Activated CD8-positive, alpha-beta memory T cell treated with anti-CD3 and anti-CD28 coated beads for 24 hours (primary cell): ENCODE measurements at regions not wholly inside any gene's neighbourhood (a gene's known extent, or its start where the extent isn't known, plus 50 kb on each side); places are given as distances from the start of the nearest gene placed in this dataset.

ENCODE experiments used
- DNase-seq: peaks from one replicate; pipeline ENCODE4 v3.0.0-alpha.2; 2020

GRCh38 chr11:95717314-95717713, 72.3 kb downstream of the FAM76B start:
- DNase-seq = no peak

DNA sequence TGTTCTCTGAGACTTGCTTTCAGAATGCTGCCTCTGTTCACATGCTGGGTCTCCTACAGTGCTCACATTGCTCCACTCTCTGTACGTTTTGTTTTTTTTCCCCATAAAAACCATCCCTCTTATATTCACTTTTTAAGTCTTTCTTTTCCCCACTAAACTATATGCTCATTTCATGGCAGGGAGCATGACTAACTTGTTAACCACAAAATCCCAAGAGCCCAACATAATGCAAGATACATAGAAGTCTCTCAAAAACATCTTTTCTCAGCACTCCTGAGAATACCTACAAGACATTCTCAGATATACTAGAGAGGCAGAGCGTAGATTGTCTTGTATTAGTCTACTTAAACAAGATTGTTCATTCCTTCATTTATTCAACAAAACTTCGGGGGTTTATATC, 73.3 kb downstream of the FAM76B start:
- no peak for DNase-seq

- DNase-seq = peak; percentile 63
Observed at GRCh38 chr11:95715777-95716241, 73.8 kb downstream of the FAM76B start.

GRCh38 chr11:95714843-95715776, 74.5 kb downstream of the FAM76B start:
- no peak for DNase-seq

DNA sequence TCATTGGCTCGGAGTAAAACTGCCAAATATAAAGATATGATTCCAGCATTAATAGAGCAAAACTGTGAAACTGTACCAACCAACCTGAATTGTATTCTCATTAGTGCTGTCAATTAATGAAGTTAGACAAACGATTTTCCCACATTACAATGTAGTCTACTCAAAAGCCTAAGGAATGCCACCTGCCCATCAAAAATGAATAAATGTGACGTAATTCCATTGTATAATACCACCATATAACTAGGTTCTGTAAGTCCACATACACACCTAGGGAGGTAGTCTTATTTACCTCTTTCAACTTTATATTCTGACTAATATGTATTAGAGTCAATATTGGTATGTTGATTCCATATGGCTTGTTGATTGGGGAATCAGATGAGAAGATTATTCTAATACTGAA, 76.2 kb downstream of the FAM76B start:
- no peak for DNase-seq

DNA sequence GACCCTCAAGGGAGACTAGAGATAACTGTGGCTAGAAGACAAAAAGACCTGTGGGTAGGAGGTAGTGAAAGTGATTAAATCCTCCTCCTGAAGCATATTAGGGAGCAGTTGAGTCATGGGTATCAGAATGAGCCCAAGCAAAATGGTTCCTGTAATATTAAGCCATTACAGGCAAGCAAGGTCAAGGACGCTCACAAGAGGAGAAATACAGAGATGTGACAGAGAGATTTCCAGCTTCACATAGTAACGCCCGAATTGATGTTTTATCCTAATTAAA, 77.7 kb downstream of the FAM76B start:
- no peak for DNase-seq

- DNase-seq = no peak
Observed at GRCh38 chr11:95711162-95711944, 78.2 kb downstream of the FAM76B start.

DNA sequence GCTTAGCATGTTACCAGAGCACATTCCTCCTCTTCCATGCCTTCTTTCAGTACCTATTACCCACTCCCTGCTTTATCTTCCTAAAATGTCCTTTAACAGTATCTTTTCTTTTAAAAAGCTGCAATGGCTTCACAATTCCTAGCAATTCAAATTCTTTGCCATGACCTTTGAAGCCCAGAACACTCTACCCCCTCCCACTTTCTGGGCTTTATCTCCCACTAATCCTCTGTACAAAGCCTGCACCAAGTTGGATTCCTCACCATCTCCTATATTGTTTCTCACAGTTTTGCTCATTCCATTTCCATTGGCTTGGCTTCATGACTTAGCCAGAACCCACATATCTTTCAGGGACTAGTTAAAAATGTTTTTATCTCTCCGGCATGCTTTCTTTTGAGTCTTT, 80.9 kb downstream of the FAM76B start:
- no peak for DNase-seq

- DNase-seq = no peak
Observed at GRCh38 chr11:95706974-95707387, 82.6 kb downstream of the FAM76B start.

- DNase-seq = peak; percentile 88
Observed at GRCh38 chr11:95705485-95706124, 84.0 kb downstream of the FAM76B start.

DNA sequence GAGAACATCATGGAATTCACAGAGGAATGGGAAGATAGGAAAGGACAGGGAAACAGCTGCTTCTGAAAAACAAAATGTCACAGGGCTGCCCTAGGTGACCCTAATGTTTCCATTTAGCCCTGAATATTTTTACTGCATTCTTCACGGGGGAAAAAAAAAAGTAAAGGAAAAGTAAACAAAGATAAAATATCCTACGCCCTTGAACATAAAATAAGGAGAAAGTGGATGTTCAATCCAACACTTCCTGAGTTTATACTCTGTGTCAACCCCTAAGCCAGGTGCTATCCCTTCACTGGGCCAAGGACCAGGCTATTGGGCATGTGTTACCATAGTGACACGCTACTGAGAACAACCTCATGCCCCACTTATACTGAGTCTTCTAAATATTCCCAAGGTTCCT, 84.7 kb downstream of the FAM76B start:
- DNase-seq = no peak

- no peak for DNase-seq
Observed at GRCh38 chr11:95703049-95703448, 86.5 kb downstream of the FAM76B start.

DNA sequence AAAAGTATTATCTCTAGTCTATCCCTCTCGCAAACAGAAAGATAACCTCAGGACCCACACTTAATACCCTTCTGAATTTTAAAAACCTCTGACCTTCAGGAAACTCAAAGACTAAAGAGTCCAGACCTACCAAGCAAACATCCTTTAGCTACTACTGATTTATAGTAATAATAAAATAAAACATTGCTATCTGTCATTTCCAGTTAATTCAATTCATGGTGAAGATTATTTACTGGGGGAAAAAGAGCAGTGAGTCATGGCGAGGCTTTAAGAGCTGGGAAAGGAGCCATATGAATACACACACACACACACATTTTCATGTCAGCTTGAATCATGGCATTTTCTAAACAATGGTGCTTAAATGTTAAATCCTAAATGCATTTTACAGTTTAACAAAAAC, 87.1 kb downstream of the FAM76B start:
- no peak for DNase-seq

DNA sequence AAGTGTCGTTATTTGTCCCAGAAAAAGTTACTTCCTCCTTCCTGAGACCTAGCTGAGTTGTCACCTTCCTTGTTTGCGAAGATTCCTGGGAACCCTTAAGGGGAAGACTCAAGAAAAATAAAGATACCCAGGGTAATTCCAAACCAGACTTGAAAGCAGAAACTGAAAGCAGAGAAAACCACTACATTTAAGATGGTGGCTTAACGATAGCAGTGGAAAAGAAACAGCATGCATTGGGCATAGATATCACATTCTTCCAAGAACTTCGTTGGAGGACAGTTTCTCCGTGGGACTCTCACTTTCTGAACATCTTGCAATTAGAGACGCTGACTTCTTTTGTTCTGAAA, 89.1 kb downstream of the FAM76B start:
- no peak for DNase-seq

DNA sequence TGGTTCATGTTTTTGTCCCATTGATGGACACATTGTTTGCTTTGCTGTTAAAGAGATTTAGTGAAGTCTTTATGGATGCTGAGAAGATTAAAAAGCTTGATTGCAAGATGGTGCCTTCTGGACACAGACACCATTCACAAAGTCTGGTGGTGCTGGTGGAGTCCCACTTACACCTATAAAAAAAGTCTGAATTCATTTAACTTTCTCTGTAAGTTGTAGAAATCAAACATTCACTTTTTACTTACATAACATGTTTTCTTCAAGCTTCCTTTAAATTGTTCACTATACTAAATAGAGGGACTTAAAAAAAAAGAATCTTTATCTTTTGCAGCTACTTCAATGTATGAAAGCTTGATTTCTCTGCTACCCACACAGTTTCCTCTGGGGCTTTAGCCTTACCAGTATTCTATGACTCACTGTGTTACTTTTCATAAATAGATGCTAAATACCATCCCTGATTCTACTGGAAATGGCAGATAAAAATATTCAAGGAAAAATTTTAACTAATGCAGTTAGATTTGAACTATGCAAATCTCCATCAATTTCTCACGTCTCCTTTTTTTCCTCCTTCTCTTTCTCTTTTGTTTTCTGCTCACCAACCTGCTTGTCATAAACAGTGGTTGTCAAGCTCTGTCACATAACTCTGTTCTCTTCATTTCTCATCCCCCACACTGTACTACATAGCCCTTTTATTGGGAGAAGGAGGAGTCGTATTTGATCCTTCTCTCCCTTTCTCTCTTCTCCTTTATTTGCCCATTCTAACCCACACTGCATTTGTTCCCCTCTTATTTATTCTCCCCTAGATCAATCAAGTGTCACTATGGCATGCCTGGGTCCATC, 89.7 kb downstream of the FAM76B start:
- no peak for DNase-seq

GRCh38 chr11:95698676-95699557, 90.7 kb downstream of the FAM76B start:
- DNase-seq = no peak

DNA sequence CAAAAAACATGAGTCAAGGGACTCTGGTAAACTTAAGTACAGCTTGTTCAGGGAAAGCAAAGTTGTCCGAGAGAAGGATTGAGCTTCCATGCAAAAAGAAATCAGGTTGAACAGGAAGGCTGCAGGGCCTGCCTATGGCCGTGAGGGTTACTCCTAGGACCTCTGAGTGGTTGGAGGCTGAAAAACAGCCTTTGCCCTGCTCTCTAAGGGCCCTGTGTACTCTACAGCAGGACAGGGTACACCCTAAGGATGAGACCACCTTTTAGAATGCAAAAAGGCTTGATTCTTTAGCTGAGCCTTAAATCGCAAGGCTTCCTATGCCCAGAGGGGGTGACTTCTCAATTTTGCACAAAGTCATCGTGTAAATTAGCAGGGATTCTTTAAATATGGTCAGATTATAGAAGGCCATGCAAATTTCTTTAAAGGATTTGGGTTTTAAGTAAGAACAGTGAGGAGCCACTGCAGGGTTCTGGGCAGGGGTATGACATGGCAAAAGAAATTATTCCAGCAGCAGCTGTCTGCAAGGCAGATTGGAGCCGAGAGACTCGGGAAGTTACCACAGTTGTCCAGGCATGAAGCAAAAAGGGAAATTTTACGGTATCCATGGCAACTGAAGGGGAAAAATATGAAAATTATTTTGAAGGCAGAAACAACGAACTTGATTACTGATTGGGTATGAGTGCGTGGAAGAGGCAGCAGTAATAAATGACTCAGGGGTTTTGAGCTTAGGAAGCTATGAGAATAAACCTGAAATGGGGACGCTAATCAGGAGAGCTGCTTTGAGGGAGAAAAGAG, 91.8 kb downstream of the FAM76B start:
- DNase-seq = no peak

GRCh38 chr11:95695181-95695580, 94.4 kb downstream of the FAM76B start:
- no peak for DNase-seq

DNA sequence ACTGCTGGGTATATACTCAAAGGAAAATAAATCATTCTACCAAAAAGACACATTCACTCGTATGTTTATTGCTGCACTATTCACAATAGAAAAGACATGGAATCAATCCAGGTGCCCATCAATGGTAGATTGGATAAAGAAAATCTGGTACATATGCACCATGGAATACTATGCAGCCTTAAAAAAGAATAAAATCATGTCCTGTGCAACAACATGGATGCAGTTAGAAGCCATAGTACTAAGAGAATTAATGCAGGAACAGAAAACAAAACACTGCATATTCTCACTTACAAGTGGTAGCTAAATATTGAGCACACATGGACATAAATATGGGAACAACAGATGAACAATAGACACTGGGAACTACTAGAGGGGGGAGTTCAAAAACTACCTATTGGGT, 96.3 kb downstream of the FAM76B start:
- no peak for DNase-seq

DNA sequence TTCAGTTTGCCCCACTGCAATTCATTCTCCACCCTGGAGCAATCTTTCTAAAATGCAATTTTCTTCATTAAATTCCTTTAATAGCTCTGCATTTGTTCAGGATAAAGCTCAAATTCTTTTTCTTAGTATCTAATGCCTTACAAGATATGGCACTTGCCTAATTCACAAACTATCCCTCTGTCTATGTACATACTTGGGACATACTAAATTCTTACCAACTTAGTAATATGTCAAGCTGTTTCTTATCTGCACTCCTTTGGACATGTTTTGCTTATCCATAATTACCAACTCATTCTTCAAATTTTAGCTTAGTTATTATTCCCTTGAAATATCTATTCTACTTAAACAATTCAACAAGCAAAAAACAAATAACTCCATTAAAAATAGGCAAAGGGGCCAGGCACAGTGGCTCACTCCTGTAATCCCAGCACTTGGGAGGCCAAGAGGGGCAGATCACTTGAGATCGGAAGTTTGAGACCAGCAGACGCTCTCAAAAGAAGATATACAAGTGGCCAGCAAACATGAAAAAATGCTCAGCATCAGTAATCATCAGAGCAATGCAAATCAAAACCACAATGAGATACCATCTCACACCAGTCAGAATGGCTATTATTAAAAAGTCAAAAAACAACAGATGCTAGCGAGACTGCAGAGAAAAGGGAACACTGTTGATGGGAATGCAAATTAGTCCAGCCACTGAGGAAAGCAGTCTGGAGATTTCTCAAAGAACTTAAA, 96.9 kb downstream of the FAM76B start:
- no peak for DNase-seq
